IgD-negative memory B cell (primary cell): ENCODE measurements at regions not wholly inside any gene's neighbourhood (a gene's known extent, or its start where the extent isn't known, plus 50 kb on each side); places are given as distances from the start of the nearest gene placed in this dataset.

Experiments
- H3K27ac Mint-ChIP-seq, 3 donors: one replicate each; pipeline ENCODE4 v1.8.0; 2020 to 2022; ENCODE audit warnings: mild to moderate bottlenecking in 3 of 3, mixed read lengths in 3 of 3, moderate library complexity in 1 of 3
- H3K27me3 Mint-ChIP-seq: one replicate; pipeline ENCODE4 v1.8.0; 2021; ENCODE audit warnings: mixed read lengths
- H3K36me3 Mint-ChIP-seq: one replicate; pipeline ENCODE4 v1.8.0; 2020; ENCODE audit warnings: mild to moderate bottlenecking, mixed read lengths
- H3K4me1 Mint-ChIP-seq, 3 donors: one replicate each; pipeline ENCODE4 v1.8.0; 2020 to 2022; ENCODE audit warnings: mixed read lengths in 3 of 3, mild to moderate bottlenecking in 1 of 3
- H3K4me3 Mint-ChIP-seq, 4 donors: one replicate each; pipeline ENCODE4 v1.8.0; 2020 to 2022; ENCODE audit warnings: mild to moderate bottlenecking in 4 of 4, mixed read lengths in 4 of 4, moderate library complexity in 3 of 4
- H3K9me3 Mint-ChIP-seq, 3 donors: one replicate each; pipeline ENCODE4 v1.8.0; 2020 to 2021; ENCODE audit warnings: mixed read lengths in 3 of 3, mild to moderate bottlenecking in 1 of 3

DNA sequence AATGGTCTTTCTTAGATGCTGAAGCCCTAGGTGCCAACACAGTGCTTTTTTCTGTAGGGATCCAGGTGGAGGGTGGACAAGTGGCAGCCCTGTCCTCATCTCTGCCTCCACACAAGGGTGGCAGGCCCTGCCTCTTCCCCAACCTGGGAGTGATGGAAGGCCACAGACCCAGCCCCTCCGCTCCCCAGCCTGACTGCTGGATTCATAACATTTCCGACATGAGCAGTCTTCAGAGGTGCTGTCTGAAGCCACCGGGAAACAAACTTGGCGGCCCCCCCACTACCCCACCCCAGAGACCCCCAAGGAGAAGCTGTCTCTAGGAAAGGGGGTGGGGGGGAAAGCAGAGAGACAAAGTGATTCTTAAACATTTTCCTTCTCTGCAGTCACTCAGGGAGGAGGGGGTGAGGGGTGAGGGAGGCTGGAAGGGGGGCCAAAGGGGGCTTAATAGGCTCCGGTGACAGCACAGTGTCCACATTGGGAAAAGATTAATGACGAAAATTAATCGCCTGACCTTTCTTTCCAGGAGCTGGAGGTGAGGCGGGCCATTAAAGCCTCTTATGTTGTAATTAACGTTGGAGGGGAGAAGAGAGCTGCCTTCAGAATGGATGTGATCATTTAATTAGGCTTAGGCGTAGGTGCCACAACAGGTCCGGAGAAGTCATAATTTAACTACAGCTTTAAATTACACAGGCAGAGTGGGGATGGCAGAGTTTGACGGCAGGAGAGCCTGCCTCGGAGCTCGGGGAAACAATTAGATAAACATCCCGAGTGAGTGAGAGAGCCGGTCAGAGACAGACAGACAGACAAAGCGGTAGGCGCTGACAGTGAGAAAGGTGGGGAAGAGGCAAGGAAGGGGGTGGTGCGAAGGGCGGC, 76.8 kb upstream of the FOXP4 start:
- Mint-ChIP-seq H3K9me3 (no peaks in the 10 kb centered on the region), H3K27me3 (peaks cover 42% of the 10 kb centered on the region), H3K36me3 (no peaks in the 10 kb centered on the region), H3K27ac (no peak overlapping the region), H3K4me1 (peaks cover 5 to 9% (median 6%) of the 10 kb centered on the region in 3 donors), H3K4me3 (peak overlapping the region; percentile 0 to 69 (median 42))

DNA sequence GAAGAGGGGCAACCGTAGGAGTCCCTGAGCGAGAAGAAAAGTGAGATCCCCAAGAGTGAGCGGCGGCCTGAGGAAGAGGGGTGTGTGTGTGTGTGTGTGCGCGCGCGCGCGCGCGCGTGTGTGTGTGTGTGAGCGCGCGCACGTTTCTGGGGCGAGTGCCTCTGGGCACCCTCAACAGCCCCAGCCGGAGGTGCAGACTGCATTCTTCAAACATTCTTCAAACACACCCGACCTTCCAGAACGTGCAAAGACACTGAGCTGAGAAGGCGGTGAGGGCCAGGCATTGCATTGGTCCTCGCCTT, 76.2 kb upstream of the FOXP4 start:
- peaks cover 5 to 9% (median 6%) of the 10 kb centered on the region in 3 donors for H3K4me1 Mint-ChIP-seq
- peak overlapping the region; percentile 0 to 69 (median 42) for H3K4me3 Mint-ChIP-seq
- H3K36me3 Mint-ChIP-seq: no peaks in the 10 kb centered on the region
- no peaks in the 10 kb centered on the region for H3K9me3 Mint-ChIP-seq
- H3K27ac Mint-ChIP-seq: no peak overlapping the region
- H3K27me3 Mint-ChIP-seq: peaks cover 40% of the 10 kb centered on the region

DNA sequence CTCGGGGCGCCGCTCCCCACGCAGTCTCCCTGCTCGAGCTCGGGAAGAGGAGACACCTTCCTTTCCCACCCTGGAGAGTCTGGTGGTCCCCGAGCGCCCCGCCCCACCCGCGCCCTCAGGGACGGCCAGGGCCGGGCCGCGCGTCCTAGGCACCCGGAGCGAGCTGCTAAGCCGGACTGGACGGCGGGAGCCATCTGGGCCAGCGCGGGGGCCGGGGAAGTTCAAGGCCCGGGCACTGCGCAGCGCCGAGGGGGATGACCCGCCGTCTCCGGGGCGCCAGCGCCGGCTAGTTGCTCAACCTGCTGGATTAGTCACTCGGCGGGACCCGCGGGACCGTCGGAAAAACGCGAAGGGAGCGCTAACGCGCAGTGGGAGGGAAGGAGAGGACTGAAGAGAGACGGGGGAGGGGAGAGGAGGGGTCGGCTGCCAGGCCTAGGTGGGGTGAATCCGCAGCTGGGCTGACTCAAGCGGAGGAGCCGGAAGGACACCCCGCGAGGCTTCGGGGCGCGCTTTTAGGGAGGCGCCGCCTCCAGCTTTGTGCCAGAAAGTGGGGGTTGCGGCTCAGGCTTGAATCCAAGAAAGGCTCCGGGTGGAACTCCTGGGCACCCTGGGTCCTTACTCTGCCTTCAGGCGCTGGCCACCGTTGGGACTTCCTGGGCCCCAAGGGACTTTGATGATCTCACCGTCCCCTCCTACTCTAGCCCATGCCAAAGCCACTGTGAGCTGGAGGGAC, 75.7 kb upstream of the FOXP4 start:
- Mint-ChIP-seq H3K4me3 (peak overlapping the region in 3 of 4 donors; percentile 55 to 69 (median 60)), H3K4me1 (peaks cover 5 to 9% (median 6%) of the 10 kb centered on the region in 3 donors), H3K27ac (no peak overlapping the region), H3K9me3 (no peaks in the 10 kb centered on the region), H3K27me3 (peaks cover 42% of the 10 kb centered on the region), H3K36me3 (no peaks in the 10 kb centered on the region)

DNA sequence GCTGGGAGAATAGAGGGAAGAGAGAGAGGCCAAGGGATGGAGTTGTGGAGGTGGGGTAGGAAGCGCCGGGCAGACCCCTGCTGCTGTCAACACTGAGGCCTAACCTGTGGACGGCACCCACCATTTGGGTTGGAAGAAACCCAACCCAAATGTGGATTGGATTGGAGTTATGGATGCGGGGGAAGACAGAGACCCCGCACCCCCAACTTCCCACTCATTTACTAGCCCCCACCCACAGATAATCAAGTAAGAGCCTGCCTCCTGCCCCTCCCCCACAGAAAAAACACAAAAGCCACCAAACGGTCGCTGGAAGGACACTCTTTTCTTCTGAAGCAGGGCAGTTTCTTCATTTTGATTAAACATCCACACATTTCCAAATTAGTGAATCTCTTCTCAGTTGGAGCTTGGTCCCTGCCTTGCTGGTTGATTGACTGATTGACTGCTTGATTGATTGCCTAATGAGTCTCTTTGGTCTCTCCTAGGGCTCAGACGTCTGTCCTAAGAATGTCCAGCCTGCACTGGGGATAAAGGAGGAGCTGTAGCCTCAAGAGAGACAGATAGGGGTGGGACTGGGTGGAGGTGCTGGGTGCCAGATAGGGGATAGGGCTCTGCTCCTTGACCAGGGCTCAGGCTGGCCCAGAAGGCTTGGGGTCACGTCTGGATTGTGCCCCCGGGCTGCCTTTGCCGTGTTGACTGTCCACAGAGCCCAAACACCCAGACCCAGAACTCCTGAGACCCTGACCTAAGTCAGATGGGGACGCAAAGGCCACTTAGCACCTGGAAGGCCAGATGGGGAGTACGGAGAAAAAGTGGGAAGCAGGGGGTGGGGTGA, 74.9 kb upstream of the FOXP4 start:
- H3K4me1 Mint-ChIP-seq: peaks cover 5 to 9% (median 6%) of the 10 kb centered on the region in 3 donors
- no peaks in the 10 kb centered on the region for H3K36me3 Mint-ChIP-seq
- peak overlapping the region in 1 of 4 donors; percentile 34 for H3K4me3 Mint-ChIP-seq
- no peak overlapping the region for H3K27ac Mint-ChIP-seq
- peaks cover 39% of the 10 kb centered on the region for H3K27me3 Mint-ChIP-seq
- no peaks in the 10 kb centered on the region for H3K9me3 Mint-ChIP-seq

DNA sequence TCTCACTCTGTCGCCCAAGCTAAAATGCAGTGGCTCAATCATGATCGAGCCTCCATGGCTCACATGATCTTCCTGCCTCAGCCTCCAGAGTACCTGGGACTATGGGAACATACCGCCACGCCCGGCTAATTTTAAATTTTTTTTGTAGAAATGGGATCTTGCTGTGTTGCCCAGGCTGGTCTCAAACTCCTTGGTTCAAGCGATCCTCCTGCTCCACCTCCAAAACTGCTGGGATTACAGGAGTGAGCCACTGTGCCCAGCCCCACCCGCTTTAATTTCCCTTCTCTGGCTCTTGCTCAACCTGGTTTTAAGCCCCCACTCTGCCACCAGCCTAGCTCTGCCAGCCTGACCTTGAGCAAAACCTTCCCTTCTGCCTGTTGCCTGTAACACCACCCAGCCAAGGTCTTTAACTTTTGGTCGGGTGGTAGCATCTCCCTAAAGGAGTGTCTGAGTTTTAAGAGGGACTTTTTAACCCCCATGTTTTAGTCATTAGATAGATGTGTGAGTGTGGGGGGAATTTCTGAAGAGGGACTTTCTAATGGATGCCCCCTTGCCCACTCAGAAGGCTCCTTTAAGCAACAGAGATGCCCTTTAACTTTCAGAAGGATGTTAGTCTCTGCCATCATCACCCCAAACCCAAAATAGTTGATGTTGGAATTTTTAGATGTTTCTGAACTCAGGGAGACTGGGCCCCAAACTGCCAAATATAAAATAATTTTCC, 71.8 kb upstream of the FOXP4 start:
- H3K36me3 Mint-ChIP-seq: no peaks in the 10 kb centered on the region
- peaks cover 39% of the 10 kb centered on the region for H3K27me3 Mint-ChIP-seq
- no peak overlapping the region for H3K27ac Mint-ChIP-seq
- H3K4me3 Mint-ChIP-seq: no peak overlapping the region
- no peaks in the 10 kb centered on the region for H3K9me3 Mint-ChIP-seq
- H3K4me1 Mint-ChIP-seq: peaks cover 5 to 9% (median 6%) of the 10 kb centered on the region in 3 donors

DNA sequence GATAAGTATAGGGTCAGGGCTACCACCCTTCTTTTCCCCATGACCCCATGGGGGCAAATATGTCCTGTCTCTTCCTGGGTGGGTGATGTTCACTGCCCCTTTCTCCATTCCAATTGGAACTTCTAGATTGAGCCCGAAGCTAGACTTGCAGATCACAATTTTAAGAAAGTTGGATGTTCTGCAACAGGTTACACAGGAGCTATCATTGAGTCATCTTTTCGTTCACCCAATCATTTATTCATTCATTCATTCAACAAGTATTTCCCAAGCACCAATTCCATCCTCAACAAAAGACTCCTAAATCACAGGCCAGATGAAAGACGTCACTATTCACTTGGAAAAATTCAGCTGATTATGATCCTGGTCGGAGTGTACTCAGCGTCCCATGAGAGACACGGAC, 71.0 kb upstream of the FOXP4 start:
- H3K4me1 Mint-ChIP-seq: peaks cover 0 to 2% (median 2%) of the 10 kb centered on the region in 3 donors
- H3K9me3 Mint-ChIP-seq: no peaks in the 10 kb centered on the region
- no peaks in the 10 kb centered on the region for H3K36me3 Mint-ChIP-seq
- no peak overlapping the region for H3K4me3 Mint-ChIP-seq
- no peak overlapping the region for H3K27ac Mint-ChIP-seq
- H3K27me3 Mint-ChIP-seq: peaks cover 39% of the 10 kb centered on the region

DNA sequence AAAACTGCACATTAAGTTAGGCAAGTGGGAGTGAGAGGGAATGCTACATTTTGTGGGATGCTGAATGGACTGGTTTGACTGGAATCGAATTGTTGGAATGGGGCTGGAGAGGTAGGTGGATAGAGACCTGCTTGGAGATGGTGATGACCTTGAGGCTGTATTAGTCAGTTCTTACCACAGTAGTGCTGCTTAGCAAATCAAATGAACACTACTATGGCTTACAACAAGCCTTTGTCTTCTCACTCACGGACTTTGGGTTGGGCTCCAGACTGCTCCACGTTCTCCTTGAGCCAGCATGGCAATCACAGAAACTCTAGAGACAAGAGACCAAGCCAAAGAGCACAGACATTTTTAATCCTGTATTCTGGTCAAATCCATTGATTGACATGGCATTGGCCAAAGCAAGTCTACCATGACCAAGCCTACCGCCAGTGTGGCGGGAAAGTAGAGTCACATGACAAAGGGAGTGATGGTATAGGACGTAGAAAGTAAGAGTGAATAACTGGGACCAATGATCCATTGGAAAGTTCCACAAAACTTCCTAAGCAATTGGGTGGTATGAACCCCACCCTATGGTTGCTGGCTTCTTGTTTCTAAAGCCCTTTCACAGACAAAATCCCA, 70.3 kb upstream of the FOXP4 start:
- H3K27ac Mint-ChIP-seq: no peak overlapping the region
- H3K27me3 Mint-ChIP-seq: peaks cover 35% of the 10 kb centered on the region

DNA sequence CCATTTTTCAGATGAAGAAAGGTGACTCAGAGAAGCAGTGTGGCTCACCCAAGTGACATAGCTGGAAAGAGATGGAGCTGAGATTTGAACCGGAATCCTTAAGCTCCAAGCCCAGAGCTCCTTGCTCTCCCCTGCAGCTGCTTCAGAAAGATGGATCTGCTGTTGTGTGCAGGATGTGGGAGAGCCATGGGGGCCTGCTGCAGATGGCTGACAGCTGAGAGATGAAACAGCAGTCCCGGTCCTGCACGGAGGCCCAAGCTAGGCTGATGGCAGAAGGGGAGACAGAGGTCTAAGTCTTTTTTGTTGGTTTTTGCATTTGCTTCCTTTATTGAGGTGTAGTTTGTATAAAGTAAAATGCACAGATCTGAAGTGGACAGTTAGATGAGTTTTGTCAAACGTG, 69.8 kb upstream of the FOXP4 start:
- no peak overlapping the region for H3K4me3 Mint-ChIP-seq
- H3K4me1 Mint-ChIP-seq: peaks cover 0 to 2% (median 0%) of the 10 kb centered on the region in 3 donors
- H3K36me3 Mint-ChIP-seq: no peaks in the 10 kb centered on the region
- no peaks in the 10 kb centered on the region for H3K9me3 Mint-ChIP-seq
- no peak overlapping the region for H3K27ac Mint-ChIP-seq
- peaks cover 30% of the 10 kb centered on the region for H3K27me3 Mint-ChIP-seq

More for the DNA sequence above, 70.3 kb upstream of the FOXP4 start:
- H3K9me3 Mint-ChIP-seq: no peaks in the 10 kb centered on the region
- H3K4me1 Mint-ChIP-seq: peaks cover 0 to 2% (median 2%) of the 10 kb centered on the region in 3 donors
- H3K36me3 Mint-ChIP-seq: no peaks in the 10 kb centered on the region
- no peak overlapping the region for H3K4me3 Mint-ChIP-seq

DNA sequence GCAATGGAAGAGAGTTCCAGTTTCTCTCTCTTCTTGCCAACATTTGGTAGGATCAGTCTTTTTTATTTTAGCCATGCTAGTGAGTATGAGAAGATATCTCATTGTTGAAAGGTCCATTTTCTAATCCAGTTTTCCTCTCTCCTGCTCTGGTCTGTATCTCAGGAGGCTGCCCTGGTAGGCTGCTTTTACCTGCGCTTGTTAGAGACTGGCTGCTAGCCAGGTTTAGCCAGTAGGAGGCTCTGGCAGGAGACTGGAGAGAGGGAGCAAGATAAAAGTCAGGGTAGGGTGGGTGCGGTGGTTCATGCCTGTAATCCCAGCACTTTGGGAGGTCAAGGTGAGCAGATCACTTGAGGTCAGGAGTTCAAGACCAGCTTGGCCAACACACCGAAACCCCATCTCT, 68.6 kb upstream of the FOXP4 start:
- H3K36me3 Mint-ChIP-seq: no peaks in the 10 kb centered on the region
- peaks cover 24% of the 10 kb centered on the region for H3K27me3 Mint-ChIP-seq
- no peak overlapping the region for H3K27ac Mint-ChIP-seq

DNA sequence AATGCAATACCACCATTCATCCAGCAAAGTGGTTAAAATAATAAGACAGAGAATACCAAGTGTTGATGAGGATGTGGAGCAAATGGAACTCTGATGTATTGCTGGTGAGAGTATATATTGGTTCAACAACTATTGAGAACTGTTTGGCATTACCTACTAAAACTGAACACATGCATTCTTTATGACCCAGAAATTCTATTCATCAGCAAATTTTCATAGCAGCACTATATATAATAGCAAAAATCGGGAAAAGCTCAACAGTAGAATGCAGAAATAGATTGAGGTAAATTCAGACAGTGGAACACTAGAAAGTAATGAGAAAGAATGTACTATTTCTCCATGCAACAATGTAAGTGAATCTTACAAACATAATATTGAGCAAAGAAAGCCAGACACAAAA, 62.2 kb upstream of the FOXP4 start:
- Mint-ChIP-seq H3K9me3 (no peaks in the 10 kb centered on the region), H3K36me3 (no peaks in the 10 kb centered on the region), H3K27me3 (peaks cover 4% of the 10 kb centered on the region), H3K27ac (no peak overlapping the region), H3K4me3 (no peak overlapping the region), H3K4me1 (peaks cover 0 to 5% (median 4%) of the 10 kb centered on the region in 3 donors)

More for the DNA sequence above, 68.6 kb upstream of the FOXP4 start:
- no peaks in the 10 kb centered on the region for H3K4me1 Mint-ChIP-seq
- H3K9me3 Mint-ChIP-seq: no peaks in the 10 kb centered on the region
- H3K4me3 Mint-ChIP-seq: no peak overlapping the region

DNA sequence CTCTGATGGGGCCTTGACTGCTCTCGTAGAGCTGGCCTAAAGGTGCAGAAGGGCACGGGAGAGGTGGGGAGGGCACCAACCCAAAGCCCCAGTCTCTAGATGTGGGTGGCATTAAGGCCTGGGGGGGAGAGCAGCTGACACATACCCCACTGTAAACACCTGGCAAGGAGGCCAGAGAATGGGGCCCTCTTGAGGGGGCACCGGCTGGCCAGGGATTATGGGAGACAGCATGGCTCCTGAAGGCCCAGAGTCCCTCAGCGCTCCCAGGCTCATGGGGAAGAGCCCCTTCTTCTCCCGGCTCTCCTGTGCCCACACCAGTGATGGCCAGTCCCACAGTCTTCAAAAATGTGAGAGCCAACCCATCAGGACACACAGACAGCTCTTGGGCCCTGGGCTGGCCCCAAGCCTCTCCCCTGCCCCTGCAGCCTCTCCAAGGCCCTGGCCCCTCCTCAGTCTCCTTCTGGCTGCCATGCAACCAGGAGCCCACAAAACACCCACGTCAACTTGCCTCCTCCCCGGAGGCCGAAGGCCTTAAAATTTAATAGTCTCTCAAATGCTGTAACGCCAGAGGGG, 58.2 kb upstream of the FOXP4 start:
- Mint-ChIP-seq H3K4me1 (peaks cover 8 to 9% (median 8%) of the 10 kb centered on the region in 3 donors), H3K27ac (peak overlapping the region in 1 of 3 donors; percentile 31)

DNA sequence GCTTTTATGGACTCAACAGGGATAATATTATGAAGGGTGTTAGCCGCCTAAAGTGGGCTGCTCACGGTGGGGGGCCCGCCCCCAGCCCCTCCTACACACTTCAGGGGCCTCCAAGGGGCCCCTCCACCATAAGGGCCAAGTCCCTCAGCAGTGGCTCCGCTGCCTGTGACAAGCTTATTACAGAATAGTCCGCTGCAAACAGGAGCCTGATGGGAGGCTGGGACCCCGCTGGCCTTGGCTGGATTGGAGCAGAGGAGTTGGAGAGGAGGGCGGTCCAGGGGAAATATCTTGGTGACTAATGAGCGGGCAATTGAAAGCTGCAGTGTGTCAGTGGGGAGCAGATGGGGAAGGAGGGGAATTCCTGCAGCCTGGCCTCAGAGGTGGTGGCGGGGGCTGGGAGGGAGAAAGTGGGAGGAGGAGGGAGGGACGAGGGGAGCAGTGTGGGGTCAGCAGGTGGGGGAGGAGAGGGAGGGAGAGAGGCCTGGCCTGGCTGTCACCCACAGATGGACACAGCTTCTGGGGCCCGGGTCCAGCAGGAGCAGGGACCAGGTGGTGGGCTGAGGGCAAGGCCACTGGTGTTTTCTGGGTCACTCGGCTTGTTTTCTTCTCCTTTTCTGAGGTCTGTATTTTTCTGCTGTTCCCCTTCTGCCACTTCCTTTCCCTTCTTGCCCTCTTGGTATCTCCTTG, 57.6 kb upstream of the FOXP4 start:
- Mint-ChIP-seq H3K4me1 (peaks cover 8 to 9% (median 8%) of the 10 kb centered on the region in 3 donors), H3K4me3 (peak overlapping the region in 1 of 4 donors; percentile 78), H3K36me3 (no peaks in the 10 kb centered on the region), H3K9me3 (no peaks in the 10 kb centered on the region), H3K27ac (peak overlapping the region in 1 of 3 donors; percentile 31), H3K27me3 (peaks cover 1% of the 10 kb centered on the region)

More for the DNA sequence above, 58.2 kb upstream of the FOXP4 start:
- H3K4me3 Mint-ChIP-seq: no peak overlapping the region
- H3K36me3 Mint-ChIP-seq: no peaks in the 10 kb centered on the region
- peaks cover 1% of the 10 kb centered on the region for H3K27me3 Mint-ChIP-seq
- no peaks in the 10 kb centered on the region for H3K9me3 Mint-ChIP-seq

DNA sequence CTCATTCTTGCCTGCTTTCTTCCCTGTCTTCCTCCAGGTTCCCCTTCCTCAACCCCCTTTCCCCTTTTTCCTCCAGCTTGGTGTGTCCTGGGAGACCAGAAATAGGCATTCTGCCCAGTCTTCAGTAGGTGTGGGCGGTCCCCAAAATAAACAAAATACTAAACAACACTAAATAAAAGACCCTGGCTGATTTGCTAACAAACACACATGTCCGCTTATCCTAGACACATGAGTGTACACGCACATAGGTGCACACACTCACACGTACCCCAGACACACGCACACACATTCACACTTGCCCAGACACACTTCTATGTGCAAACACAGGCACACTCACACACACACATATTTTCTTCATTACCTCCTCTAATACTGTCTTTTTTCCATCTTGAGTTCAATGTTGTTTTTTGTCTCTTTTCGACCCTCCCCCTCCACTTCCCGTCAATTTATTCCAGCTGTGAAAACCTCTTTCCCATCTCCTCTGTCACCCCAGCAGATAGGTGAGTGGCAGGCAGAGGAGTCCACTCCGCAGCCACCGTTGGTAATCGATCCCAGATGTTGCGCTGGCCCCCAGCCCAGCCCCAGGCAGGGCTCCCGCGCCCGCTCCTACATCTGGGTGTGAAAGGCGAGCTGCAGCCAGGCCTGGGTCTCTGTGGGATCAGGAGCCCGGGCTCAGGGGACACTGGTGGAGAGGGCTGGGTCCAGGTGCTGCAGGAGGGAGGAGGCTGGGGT, 56.9 kb upstream of the FOXP4 start:
- Mint-ChIP-seq H3K4me1 (peaks cover 8 to 13% (median 11%) of the 10 kb centered on the region in 3 donors), H3K27ac (no peak overlapping the region), H3K4me3 (peak overlapping the region in 1 of 4 donors; percentile 78), H3K36me3 (no peaks in the 10 kb centered on the region), H3K27me3 (peaks cover 3% of the 10 kb centered on the region), H3K9me3 (no peaks in the 10 kb centered on the region)
